HL-60 (cell line): ENCODE measurements at regions not wholly inside any gene's neighbourhood (a gene's known extent, or its start where the extent isn't known, plus 50 kb on each side); places are given as distances from the start of the nearest gene placed in this dataset.

ENCODE experiments used
- CTCF ChIP-seq: IDR thresholded peaks from one replicate; pipeline ENCODE4 v1.5.1; 2011; ENCODE audit warnings: low read length, control low read depth, inconsistent platforms; ENCODE audit not compliant: insufficient read depth
- GABPA ChIP-seq: IDR thresholded peaks from 2 replicates; pipeline ENCODE4 v1.6.1; 2012; ENCODE audit warnings: low read depth
- POLR2AphosphoS5 ChIP-seq: IDR thresholded peaks from 2 replicates; pipeline ENCODE4 v1.6.1; 2012; ENCODE audit warnings: low read depth
- REST ChIP-seq: IDR thresholded peaks from 2 replicates; pipeline ENCODE4 v1.6.1; 2012; ENCODE audit warnings: low read depth; ENCODE audit not compliant: insufficient replicate concordance

- no peak for TF ChIP-seq CTCF
- TF ChIP-seq POLR2AphosphoS5 = no peak
- no peak for TF ChIP-seq GABPA
- TF ChIP-seq REST = no peak
Observed at GRCh38 chr21:23718446-23719285, 1888.6 kb downstream of the MRPL39 start.
